HCT116 (cell line): ENCODE measurements at regions not wholly inside any gene's neighbourhood (a gene's known extent, or its start where the extent isn't known, plus 50 kb on each side); places are given as distances from the start of the nearest gene placed in this dataset.

Experiments used
- ATAC-seq: fragments of 200-7000 bp; cut with Tn5 transposase; 2 replicates; pipeline ENCODE4 v1.9.1; 2020; ENCODE audit warnings: mild to moderate bottlenecking, moderate library complexity
- BruUV-seq: library from RNA; stranded (reverse); fragments of 400-500 nt; replicated peaks from 2 replicates; lab custom pipeline; 2021; lab: Mats Ljungman, UMichigan
- CTCF ChIA-PET: fragments of 300-600 bp; sonication (Branson Sonifier 250); formaldehyde crosslinking; loops from one replicate; lab custom pipeline; 2021; ENCODE audit warnings: antibody characterized with exemption; lab: Charles Lee
- POLR2A ChIA-PET: fragments of 300-600, 350-600 bp; sonication (Branson Sonifier 250); formaldehyde crosslinking; loops from one replicate; lab custom pipeline; 2021; ENCODE audit warnings: antibody characterized with exemption; lab: Charles Lee
- RAD21 ChIA-PET, 2 experiments: fragments of 300-600 bp; sonication (Branson Sonifier 250); formaldehyde crosslinking; loops; one replicate each; lab custom pipeline; 2023; ENCODE audit warnings: low total read pairs in 2 of 2; ENCODE audit not compliant: uncharacterized antibody in 2 of 2, unreplicated experiment in 2 of 2, low non-redundant PET in 1 of 2; lab: Charles Lee
- DNase-seq: peaks from one replicate; pipeline ENCODE4 v3.0.0-alpha.2; 2010; ENCODE audit warnings: low read depth, low spot score
- H2AFZ ChIP-seq: fragments of 200-600 bp; shearing (Covaris generic), sonication (generic); 2 replicates; pipeline ENCODE4 v1.6.1; 2017; ENCODE audit warnings: low read depth, mixed run types, mixed read lengths, antibody characterized with exemption, low read length; ENCODE audit not compliant: poor library complexity, severe bottlenecking
- H3K27ac ChIP-seq: 2 replicates; pipeline ENCODE4 v1.5.1; 2012; ENCODE audit warnings: low read depth, low read length
- H3K27me3 ChIP-seq: fragments of 200-600 bp; sonication (generic); 2 replicates; pipeline ENCODE4 v1.6.1; 2016; ENCODE audit warnings: mixed run types, low read length, mixed read lengths; ENCODE audit not compliant: insufficient read depth
- H3K36me3 ChIP-seq, 2 experiments: fragments of 200-500 bp in 1 of 2; fragments of 200-600 bp in 1 of 2; sonication (Bioruptor generic) in 1 of 2; sonication (generic) in 1 of 2; 2 replicates each; pipeline versions ENCODE4 v1.5.1 to v1.6.1; 2014 to 2016; ENCODE audit warnings: low read length in 2 of 2, inconsistent platforms in 1 of 2, mixed read lengths in 1 of 2, mixed run types in 1 of 2; ENCODE audit not compliant: insufficient read depth in 2 of 2, control insufficient read depth in 1 of 2
- H3K4me1 ChIP-seq, 2 experiments: fragments of 200-600 bp in 1 of 2; sonication (generic) in 1 of 2; 2 replicates each; pipeline versions ENCODE4 v1.5.1 to v1.6.1; 2012 to 2017; ENCODE audit warnings: low read length in 2 of 2, inconsistent platforms in 1 of 2, mild to moderate bottlenecking in 1 of 2, mixed read lengths in 1 of 2, mixed run types in 1 of 2, moderate library complexity in 1 of 2; ENCODE audit not compliant: insufficient read depth in 2 of 2, control insufficient read depth in 1 of 2
- H3K4me2 ChIP-seq: fragments of 200-600 bp; sonication (generic); 2 replicates; pipeline ENCODE4 v1.6.1; 2017; ENCODE audit warnings: mixed run types, low read length, mixed read lengths
- H3K4me3 ChIP-seq, 2 experiments: fragments of 200-600 bp in 1 of 2; sonication (generic) in 1 of 2; replicated peaks in 1 of 2; 2 replicates each; pipeline ENCODE4 v1.5.1; 2011 to 2016; ENCODE audit warnings: low read length in 2 of 2, control low read depth in 1 of 2, low read depth in 1 of 2, mild to moderate bottlenecking in 1 of 2, mixed read lengths in 1 of 2, mixed run types in 1 of 2
- H3K79me2 ChIP-seq: fragments of 200-600 bp; sonication (generic); 2 replicates; pipeline ENCODE4 v1.6.1; 2017; ENCODE audit warnings: mild to moderate bottlenecking, mixed run types, low read length, moderate library complexity, mixed read lengths; ENCODE audit not compliant: insufficient read depth
- H3K9ac ChIP-seq: fragments of 200-600 bp; sonication (generic); 2 replicates; pipeline ENCODE4 v1.6.1; 2016; ENCODE audit warnings: low read length, mixed read lengths
- H3K9me2 ChIP-seq: fragments of 200-600 bp; sonication (generic), shearing (Covaris generic); 2 replicates; pipeline ENCODE4 v1.6.1; 2017; ENCODE audit warnings: mixed run types, mild to moderate bottlenecking, moderate library complexity; ENCODE audit not compliant: insufficient read depth
- H3K9me3 ChIP-seq, 2 experiments: fragments of 200-500 bp in 1 of 2; fragments of 200-600 bp in 1 of 2; sonication (Bioruptor generic) in 1 of 2; sonication (generic) in 1 of 2; 2 replicates each; pipeline ENCODE4 v1.6.1; 2014 to 2017; ENCODE audit warnings: low read length in 2 of 2, mixed read lengths in 2 of 2, inconsistent platforms in 1 of 2, low read depth in 1 of 2, mild to moderate bottlenecking in 1 of 2, mixed run types in 1 of 2, moderate library complexity in 1 of 2; ENCODE audit not compliant: control insufficient read depth in 1 of 2, insufficient read depth in 1 of 2
- H4K20me1 ChIP-seq: fragments of 200-600 bp; sonication (generic), shearing (Covaris generic); 2 replicates; pipeline ENCODE4 v1.6.1; 2017; ENCODE audit warnings: mixed run types, mild to moderate bottlenecking, moderate library complexity; ENCODE audit not compliant: insufficient read depth
- ATF3 ChIP-seq: IDR thresholded peaks from 2 replicates; pipeline ENCODE4 v1.6.1; 2012
- CBX3 ChIP-seq: IDR thresholded peaks from 2 replicates; pipeline ENCODE4 v1.6.1; 2012; ENCODE audit warnings: low read depth
- CEBPB ChIP-seq: IDR thresholded peaks from 2 replicates; pipeline ENCODE4 v1.6.1; 2012; ENCODE audit warnings: low read depth
- EGR1 ChIP-seq: IDR thresholded peaks from 2 replicates; pipeline ENCODE4 v1.6.1; 2012; ENCODE audit warnings: low read depth
- EZH2phosphoT487 ChIP-seq: fragments of 200-600 bp; IDR thresholded peaks from 2 replicates; pipeline ENCODE4 v1.6.1; 2018; ENCODE audit warnings: antibody characterized with exemption, borderline replicate concordance
- FOSL1 ChIP-seq: IDR thresholded peaks from 2 replicates; pipeline ENCODE4 v1.6.1; 2012; ENCODE audit warnings: low read depth
- MAX ChIP-seq: IDR thresholded peaks from 2 replicates; pipeline ENCODE4 v1.6.1; 2012
- POLR2AphosphoS5 ChIP-seq: IDR thresholded peaks from 2 replicates; pipeline ENCODE4 v1.6.1; 2011; ENCODE audit warnings: mild to moderate bottlenecking, low read depth, low read length, moderate library complexity
- REST ChIP-seq: IDR thresholded peaks from 2 replicates; pipeline ENCODE4 v1.6.1; 2012; ENCODE audit warnings: low read depth
- SIN3A ChIP-seq: IDR thresholded peaks from 2 replicates; pipeline ENCODE4 v1.6.1; 2012; ENCODE audit warnings: low read depth
- SP1 ChIP-seq: IDR thresholded peaks from 2 replicates; pipeline ENCODE4 v1.6.1; 2012; ENCODE audit warnings: low read depth
- SRF ChIP-seq: IDR thresholded peaks from 2 replicates; pipeline ENCODE4 v1.6.1; 2012; ENCODE audit warnings: low read depth
- ZBTB33 ChIP-seq: IDR thresholded peaks from 2 replicates; pipeline ENCODE4 v1.6.1; 2011; ENCODE audit warnings: mild to moderate bottlenecking, low read length, moderate library complexity; ENCODE audit not compliant: insufficient replicate concordance; ENCODE audit errors: extremely low read depth
- ZFX ChIP-seq: fragments of 450-650 bp; IDR thresholded peaks from 2 replicates; pipeline ENCODE4 v1.6.1; 2017
- ZNF274 ChIP-seq: fragments of 200-500 bp; sonication (Bioruptor generic); IDR thresholded peaks from 2 replicates; pipeline ENCODE4 v1.6.1; 2014; ENCODE audit warnings: mild to moderate bottlenecking, low read depth, low read length, inconsistent platforms
- intact Hi-C: fragments of 100-400 bp; cut with micrococcal nuclease; formaldehyde crosslinking; loops from 2 replicates; pipeline ENCODE4 v1.10.0; 2022

GRCh38 chr4:153040677-153041076 lies 104.6 kb downstream of the FHDC1 start:
- H4K20me1 ChIP-seq, result no peaks in the 10 kb centered on the region
- no peak overlapping the region for H3K4me2 ChIP-seq
- intact Hi-C loops, result no loop called here
- H3K36me3 ChIP-seq, result no peaks in the 10 kb centered on the region
- ATAC-seq (no peak), DNase-seq (no peak)
- H3K27me3 ChIP-seq, result no peaks in the 10 kb centered on the region
- no peak for TF ChIP-seq EGR1
- no peak for TF ChIP-seq ZNF274
- TF ChIP-seq FOSL1, result no peak
- TF ChIP-seq ATF3, result no peak
- TF ChIP-seq EZH2phosphoT487, result no peak
- TF ChIP-seq MAX, result no peak
- TF ChIP-seq SRF, result no peak
- TF ChIP-seq CEBPB, result no peak
- no peak for TF ChIP-seq ZFX
- no peak for TF ChIP-seq SIN3A
- no peak for TF ChIP-seq CBX3
- TF ChIP-seq POLR2AphosphoS5, result no peak
- no peak for TF ChIP-seq SP1
- no peak for TF ChIP-seq REST
- TF ChIP-seq ZBTB33, result no peak
- TF ChIP-seq, all 23 proteins: peak for 0
- BruUV-seq, result no TSS peak
- no peaks in the 10 kb centered on the region for H3K9me2 ChIP-seq
- POLR2A ChIA-PET, result no interaction called here
- H3K9me3 ChIP-seq, result no peaks in the 10 kb centered on the region
- H3K79me2 ChIP-seq, result no peaks in the 10 kb centered on the region
- peaks cover 0 to 8% of the 10 kb centered on the region in 2 experiments; a peak in 2 of 4 replicates for H3K4me1 ChIP-seq
- H3K27ac ChIP-seq, result no peak overlapping the region
- RAD21 ChIA-PET, result no interaction called here
- no peak overlapping the region for H2AFZ ChIP-seq
- CTCF ChIA-PET, result no interaction called here
- H3K9ac ChIP-seq, result no peak overlapping the region
- H3K4me3 ChIP-seq, result no peak overlapping the region
